GM18519 (cell line): ENCODE measurements at regions not wholly inside any gene's neighbourhood (a gene's known extent, or its start where the extent isn't known, plus 50 kb on each side); places are given as distances from the start of the nearest gene placed in this dataset.

ENCODE experiments used
- ATAC-seq: cut with Tn5 transposase; IDR thresholded peaks from one replicate; pipeline ENCODE4 v1.9.1; 2021; ENCODE audit warnings: mild to moderate bottlenecking, moderate library complexity; ENCODE audit not compliant: unreplicated experiment, low FRiP score

DNA sequence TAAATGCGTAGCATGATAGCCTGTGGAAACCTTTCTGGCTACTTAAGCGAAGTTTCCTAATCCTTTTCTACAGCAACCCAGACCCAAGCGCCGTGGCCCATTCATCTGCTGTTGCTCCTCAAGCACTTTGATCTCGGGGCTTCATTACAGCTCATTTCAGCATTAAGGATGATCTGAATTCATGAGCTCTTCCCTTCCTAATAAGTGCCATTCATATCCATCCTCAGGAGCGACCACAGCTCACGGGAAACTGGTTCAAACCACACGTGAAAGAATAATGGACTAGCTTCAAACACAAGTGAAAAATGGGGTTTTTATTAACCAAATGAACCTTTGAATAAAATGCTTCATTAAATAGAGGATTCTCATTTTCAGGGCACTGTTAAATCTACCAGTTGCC lies 202.6 kb upstream of the LEF1 start:
- ATAC-seq = no peak

DNA sequence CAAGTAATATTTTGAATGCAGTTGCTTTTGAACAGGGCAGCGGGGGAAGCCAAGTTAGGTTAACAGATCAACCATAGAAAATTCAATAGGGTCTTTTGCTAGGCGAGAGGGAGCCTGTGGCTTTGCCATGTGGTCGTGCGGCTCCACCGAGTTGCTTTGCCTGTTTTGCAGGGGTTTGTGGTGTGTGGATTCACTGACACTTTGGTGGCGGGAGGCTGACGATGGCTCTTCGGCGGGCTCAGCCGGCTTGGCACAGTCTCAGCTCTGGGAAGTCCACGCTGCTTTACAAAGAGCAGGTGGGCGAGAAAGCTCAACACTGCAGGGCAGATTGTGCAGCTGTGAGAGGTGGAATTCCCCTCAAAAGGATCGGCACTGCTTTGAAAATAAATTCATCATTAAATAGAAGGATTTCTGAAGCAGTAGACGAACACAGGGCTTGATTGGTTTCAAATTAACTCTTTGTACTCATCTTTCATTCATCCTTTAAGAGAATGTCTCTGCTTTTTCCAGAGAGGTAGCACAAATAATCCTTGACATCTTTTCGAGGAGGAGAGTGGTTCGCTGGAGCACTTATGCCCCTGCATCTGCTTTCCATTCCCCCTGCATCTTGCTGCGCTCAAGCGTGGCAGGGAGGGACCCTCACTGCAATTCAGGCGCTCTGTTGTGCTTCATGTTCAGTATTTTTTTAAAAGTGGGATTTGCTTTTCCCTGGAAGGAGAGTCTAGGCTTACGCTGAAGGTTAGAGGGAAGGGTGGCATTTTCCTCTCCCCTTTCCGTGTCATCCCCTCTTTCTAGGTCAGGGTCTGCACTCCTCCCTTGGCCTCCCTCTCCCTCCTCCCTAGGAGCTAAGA lies 201.8 kb upstream of the LEF1 start:
- no peak for ATAC-seq

DNA sequence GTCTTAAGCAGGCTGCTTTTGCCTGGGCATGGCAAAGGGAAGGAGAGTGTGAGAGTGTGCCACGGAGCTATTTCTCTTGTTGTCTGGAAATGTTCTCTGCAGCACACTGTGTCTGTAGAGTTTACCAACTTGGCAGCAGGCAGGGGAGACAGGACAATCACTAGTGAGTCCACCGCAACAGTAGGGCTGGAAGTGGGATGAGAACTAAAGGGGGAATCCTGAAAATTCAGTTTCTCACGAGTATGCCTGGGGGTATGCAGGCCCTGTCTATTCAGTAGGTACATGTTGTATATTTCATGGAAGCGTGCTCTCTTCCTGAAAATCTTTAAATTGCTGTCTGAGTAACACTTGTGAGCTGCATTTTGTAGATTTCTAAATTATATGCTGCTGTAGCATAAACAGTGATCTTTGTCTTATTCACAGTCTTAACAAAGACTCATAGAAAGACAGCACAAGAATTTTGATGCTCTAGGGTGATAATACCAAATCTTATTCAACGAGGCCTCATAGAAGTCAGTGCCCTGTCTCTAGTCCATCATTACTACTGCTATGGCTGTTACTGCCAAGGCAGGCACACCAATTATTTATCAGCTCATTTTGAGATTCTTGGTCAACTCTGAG lies 200.4 kb upstream of the LEF1 start:
- ATAC-seq = no peak

DNA sequence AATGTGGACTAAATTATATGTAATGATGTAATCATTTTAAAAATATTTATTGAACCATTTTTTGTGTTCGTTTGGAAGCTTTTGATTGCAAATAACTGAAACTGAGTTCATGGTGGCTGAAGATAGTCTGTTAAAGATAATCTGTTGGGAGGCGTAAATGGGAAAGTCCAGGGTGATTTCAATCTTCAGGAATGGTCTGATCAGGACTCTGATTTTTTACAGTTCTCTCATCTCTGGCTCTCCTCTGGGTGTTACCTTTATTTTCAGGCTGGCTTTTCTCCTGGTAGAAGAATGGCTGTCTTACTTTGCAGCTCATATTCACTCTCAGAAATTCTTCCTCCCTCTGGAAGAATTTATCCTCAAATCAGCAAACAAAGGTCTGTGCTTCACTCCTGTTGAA lies 199.0 kb upstream of the LEF1 start:
- no peak for ATAC-seq

DNA sequence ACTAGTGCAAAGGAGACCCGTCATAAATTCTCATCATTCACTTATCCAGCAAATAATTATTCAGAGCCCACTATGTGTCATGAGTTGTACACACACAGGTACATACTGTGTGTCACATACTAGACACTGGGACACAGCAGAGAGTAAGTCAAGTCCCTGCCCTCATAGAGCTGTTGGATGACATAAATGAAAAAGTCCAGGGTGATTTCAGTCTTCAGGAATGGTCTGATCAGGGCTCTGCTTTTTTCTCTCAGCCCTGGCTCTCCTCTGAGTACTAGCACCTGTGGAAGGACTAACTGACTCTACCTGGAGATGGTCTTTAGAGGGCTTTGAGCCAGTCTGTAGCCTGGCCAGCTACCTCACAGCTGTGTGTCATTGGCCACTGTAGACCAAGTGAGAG lies 198.0 kb upstream of the LEF1 start:
- ATAC-seq = no peak

DNA sequence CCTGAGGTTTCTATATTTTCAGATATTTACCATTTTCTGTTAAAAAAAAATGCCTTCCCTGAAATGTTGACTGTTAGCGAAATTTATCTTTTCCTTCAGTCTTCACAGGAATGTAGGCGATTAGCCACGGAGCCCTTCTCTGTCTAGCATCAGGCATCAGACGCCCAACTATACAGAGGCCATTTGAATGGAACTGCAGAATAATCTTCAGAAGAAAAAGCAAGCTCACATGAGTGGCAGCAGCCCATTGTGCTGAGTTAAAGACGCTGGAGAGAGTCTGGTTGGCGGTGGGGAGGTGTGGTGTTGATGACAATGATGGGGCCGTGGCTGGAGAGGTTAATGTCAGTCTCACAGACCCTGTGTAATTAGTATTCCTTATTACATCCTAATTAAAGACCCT lies 196.8 kb upstream of the LEF1 start:
- ATAC-seq = no peak

DNA sequence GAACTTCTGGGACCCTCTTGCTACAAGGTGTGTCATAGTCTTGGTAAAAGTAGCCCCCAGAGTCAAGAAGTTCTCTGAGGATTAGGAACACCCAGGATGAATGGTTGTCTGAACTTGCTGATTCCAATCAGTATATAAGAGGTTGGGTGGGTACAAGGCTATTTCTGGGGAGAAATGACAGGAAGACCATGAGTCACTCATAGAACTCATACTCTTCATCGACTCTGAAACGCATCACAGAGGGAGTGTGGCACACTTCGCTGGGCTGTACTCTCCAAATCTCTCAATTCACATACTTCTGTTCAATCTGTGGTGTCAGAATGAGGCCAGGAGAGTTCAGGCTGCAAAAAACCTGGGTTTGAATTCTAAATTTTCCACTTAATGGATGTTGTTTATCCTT lies 193.2 kb upstream of the LEF1 start:
- ATAC-seq = no peak

DNA sequence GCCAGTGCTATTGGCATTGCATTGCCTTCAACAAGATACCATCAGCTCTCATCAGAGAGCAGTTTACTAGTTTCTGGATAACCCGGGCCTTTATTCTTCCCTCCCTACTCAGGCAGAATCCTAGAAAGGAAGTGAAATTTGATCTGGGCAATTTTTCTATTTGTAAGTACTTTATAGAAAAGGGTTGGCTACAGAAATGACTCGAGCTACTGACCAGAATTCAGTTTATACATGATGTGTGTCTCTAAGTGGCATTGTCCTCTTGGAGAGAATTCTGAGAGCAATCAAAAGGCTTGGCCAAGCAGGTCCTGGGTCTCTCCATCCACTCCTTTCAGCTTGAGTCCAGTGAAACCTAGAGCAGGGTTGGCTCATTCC lies 192.7 kb upstream of the LEF1 start:
- ATAC-seq = no peak

DNA sequence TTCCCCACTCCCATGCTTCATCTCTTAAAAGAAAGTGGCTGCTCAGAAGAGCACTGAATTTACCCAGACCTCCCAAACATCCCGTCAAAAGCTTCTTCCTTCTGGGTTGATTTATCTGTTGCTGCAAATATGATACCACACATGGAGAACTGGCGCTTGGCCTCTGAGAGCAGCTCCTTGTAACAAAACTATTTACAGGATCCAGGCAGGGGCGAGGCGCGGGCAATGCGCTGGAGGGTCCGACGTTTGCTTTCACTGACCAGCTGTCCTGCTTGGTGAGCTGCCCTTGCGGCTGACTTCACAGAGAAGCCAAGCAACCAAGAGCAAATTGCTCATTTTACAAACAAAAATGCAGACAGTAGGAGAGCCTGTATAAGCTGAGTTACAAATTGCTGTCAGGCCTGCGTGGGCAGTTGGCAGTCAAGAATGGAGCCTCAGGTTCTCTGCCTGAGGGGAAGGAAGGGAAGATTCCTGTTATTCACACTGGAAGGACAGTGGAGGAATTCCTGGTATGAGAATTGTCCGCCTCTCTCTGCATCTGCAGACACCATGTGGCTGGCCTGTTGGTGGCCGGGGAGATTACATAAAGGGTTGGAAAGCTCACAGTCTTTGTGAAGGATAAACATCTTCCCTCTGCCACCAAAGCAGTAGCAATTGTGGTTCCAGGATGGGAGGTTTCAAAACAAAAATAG lies 192.2 kb upstream of the LEF1 start:
- ATAC-seq = no peak

DNA sequence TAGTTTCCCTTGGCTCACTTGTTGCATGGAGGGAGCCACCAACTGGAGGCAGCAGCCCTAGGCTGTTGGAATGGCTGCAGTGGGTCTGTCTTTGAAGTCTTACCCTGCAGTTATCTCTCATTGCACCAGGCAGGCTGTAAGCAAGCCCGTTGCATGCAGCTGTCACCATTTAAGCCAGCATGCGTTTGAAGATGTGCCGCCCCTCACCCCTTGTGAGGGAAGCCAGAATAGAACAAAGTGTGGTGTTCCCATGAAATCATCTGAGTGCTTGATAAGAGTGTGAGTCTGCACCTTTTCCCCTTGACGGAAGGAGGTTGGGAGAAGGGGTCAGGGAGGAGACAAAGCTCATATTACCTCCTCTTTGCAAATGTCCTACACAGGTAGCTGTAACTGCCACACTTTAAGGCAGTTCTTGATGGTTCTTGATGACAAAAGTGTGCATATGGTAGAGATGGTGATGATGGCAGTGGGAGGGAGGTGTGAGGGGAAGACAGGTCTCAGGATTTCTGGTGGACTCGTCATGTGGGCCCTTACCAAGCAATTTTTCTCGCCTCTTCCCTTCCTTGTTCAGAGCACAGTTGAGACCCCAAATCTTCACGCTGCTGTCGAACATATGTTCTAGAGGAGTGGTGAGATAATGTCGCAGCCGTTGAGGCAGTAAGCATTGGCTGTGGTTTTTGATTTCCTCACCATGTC lies 191.4 kb upstream of the LEF1 start:
- no peak for ATAC-seq

DNA sequence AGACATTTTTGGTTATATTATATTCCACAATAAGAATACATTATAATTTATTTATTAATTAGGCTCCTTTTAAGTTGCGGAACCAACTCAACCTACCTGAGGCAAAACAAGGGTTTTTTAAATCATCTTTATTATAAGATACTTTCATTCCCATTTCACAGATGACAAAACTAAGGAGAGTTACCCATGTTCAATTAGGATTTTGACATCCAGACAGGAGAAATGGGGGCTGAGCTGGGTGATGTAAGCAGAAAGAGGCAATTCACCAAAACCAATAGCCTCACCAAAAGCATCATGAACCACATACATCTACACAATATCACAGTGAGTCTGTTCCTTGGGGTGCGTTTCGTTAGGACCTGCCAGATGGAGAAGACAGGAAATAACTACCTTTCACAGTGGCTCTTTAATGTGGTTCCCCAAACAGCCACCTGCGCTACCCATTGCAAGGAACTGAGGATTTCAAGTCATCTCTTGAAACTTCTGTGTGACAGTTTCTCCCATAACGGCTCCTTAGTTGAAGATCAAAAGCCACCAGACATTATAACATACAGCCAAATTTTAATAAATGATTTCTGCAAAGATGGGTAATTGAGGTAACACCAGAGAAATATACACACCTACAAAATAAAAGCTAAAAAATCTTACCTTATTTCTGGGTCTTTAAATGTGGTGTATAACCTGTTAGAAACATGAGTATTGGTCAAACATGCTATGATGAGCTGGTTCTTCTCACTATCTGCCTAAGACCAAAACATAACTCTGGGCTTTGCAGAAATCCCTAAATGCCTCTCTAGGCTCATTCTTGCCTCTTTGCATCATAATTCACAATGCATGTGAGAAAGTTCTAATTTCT lies 190.6 kb upstream of the LEF1 start:
- ATAC-seq = no peak

DNA sequence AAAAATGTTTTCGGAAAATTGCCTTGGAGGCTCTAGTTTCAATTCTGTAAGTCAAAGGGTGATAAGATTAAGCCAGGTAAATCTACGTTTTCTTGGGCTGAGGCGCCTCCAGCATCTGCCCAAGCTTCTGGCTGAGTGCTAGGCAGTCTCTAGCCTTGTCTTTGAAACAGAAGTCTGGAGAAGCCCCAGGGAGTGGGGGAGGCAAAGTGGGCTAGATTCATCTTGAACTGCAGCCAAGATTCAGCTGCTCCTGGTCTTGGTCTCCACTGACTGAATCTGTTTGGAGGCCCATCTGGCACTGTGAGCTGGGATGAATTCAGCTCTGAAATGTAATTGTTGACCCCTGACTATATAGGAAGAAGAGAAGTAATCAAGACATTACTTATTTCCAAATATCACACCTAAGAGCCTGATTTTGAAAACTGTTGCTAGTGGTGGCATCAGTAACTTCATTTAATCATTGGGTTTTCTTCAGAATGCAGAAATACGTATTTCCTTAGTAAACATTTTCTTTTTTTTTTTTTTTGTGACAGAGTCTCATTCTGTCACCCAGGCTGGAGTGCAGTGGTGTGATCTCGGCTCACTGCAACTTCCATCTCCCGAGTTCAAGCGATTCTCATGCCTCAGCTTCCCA lies 187.3 kb upstream of the LEF1 start:
- ATAC-seq = no peak

DNA sequence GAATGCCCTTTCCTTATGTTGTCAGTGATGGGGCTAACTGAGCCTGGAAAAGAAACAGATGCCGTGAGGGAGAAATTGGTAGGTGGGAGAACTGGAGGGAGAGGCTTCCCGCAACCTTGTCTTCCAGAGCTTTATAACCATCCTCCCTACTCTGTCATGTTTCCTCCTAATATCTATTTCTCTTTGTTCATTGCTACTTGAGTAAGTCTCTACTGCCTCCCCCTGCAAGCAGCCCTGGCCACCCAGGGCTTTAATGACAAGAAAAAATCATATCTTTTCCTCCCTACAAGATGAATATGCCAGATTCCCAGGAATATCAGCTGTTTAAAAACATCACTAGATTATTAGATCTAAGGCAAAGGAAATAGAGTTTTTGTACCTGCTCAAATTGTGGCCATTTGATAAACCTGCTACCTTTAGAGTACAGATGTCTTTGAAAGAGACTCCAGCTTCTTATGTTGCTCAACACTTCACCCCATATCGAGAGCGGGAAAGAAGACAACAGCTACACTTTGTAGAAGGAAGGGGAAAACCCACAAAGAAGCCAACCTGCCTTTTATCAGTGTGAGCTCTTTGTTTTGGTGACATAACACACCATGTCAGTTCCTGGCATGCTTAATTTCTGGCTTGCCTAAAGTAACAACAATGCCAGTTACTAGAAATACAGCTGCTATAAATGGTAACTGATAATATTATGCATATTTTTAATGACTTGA lies 186.6 kb upstream of the LEF1 start:
- ATAC-seq = no peak

DNA sequence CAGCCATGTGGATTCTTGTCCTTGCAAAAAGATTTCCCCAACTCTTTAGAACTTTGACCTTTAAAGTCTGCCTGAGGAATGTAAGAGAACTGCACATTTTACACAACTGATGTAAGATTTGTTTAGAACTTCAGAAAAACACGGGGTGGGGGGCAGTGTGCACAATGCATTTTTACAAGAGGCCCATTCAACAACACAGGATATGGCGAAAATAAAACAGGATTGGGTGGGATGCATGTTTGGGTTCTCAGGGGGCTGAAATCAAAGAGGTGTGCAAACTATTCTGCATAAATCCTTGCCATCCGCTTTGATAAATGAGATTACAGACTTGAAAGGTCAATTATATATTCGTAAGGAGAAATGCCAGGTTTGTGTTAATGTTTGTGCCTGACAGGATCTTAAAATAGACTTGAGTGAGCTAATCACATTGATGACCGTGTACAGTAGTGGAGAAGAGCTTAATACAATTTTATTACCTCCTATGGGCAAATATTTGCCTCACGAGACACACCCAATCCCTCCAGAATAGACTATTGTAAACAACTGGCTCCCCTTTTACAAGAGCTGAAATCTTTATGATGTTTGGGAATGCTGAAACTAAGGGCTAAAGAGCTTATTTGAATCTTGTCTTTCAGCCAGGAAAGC lies 184.1 kb upstream of the LEF1 start:
- no peak for ATAC-seq

DNA sequence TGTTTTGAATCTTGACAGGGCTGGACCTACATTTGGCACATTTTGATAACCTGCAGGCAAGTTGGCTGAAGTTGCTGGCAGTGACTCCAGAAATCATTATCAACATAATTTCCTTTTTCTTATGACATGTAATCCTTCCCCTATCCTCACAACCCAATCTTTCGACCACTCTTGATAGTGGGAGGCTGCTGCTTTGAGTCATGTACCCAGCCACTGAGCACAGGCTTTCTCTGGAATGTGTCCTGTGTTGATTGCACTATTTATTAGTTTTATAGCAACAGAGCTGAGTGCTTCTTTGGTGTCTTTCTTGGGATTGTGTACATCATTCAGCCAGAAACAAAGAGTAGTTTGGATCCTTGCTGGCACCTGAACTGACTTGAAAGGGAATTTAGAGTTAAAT lies 183.1 kb upstream of the LEF1 start:
- ATAC-seq = no peak

DNA sequence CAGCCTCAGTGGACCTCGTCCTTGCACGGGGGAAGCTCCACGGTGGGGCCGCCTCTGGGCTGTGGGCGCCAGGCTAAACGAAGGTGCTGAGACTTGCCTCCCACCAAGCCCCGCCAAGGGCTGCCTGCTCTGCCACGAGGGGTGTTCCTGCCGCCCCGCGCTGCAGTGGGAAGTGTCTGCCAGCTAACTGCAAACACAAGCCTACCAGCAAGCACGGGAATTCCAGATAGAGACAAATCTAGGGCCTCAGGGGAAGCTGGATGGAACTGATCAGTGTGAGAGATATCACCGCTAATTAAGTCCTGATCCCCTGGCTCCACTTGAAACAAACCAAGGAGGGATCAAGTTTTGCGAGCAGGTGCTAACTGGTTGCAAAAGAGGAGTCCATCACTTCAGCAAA lies 181.6 kb upstream of the LEF1 start:
- no peak for ATAC-seq

DNA sequence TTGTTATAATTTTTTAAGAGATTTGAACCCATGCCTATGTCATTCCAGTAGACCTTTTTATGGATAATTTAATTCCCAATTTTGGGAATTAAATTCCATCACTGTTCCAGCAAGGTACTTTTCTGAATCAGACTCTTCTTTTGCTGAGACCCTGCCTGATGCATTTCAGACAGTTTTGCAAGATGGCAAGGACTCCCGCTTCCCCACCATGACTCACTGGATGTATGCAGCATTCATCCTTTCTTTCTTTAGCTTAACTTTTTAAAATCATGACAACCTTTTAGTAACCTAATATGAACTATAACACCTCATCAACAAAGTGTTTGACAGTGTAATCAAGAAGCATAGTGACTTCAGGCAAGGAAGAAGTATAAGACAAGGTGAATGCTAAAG lies 178.1 kb upstream of the LEF1 start:
- ATAC-seq = no peak

DNA sequence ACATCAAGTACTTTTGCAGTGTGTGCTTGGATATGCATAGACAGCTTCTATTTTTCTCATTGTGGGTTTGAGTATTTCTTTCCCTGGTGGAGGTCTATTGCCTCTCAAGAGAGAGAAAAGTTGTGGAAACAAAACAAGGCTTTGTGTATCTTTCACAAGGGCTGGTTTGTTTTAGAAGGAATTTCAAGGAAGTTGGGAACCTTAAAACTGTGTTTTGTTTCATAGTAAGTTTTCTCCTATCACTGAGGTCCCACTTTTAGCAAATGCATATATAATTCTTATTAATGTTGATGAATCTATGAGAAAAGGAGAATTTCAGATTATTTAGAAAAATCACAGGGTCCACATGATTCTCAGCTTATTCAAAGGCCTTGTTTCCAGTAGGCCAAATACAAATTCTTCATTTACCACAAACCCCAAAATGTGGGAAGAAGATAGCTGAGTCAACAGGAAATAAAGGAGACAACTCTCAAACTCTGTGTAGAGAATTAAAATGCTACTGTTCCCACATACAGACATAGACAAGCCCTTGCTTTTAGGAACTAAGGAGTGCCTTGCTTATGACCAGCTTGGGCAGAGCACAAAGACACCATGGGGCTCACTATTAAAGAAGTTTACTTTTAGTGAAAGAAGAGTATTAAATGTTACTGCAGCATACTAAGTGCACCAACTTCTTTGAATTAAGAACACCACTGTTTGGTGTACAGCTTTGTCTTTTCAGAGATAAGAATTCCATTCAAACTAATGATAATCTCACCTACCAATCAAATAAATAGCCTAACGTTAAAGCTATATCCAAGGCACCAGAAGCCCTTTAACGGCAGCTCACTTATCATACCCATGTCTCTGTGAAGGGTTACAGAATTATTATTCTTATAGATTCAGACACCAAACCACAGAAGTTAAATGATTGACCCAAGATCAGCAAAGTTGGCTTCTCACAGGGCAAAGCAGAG lies 177.4 kb upstream of the LEF1 start:
- ATAC-seq = no peak
